ENCODE measurements at regions not wholly inside any gene's neighbourhood (a gene's known extent, or its start where the extent isn't known, plus 50 kb on each side); places are given as distances from the start of the nearest gene placed in this dataset.

DNA sequence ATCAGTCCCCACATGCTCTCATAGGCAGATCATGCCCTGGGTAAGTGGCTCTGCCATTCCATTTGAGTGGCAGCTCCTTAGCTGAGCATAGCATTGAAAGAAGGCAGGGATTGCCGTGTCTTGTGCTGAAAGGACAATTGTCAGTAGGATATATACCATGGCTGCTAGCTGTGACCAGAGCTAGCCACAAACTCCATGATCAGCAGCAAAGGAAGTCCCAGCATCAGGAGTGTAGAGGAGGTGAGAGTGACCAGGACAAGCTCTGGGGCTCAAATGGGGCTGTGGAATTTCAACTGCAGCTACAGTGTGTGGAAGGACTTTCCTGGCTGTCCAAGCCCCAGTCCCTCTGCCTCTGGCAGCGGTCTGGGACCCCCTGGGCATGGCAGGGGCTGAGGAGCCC lies 54.4 kb upstream of the LGALSL start:
- ATAC-seq (replicated peaks) (no peak), DNase-seq (no peak)
- no peaks in the 10 kb centered on the region for H3K36me3 Mint-ChIP-seq (ENCODE audit: insufficient read depth)
- H3K9me3 Mint-ChIP-seq = no peaks in the 10 kb centered on the region
- H3K4me3 Mint-ChIP-seq = no peak overlapping the region
- H3K27me3 Mint-ChIP-seq = peaks cover 20 to 47% of the 10 kb centered on the region in 2 donors
- H3K27ac Mint-ChIP-seq = no peak overlapping the region
- peaks cover 0 to 1% of the 10 kb centered on the region in 2 donors for H3K4me1 Mint-ChIP-seq (ENCODE audit: low read depth in 2 of 2)

DNA sequence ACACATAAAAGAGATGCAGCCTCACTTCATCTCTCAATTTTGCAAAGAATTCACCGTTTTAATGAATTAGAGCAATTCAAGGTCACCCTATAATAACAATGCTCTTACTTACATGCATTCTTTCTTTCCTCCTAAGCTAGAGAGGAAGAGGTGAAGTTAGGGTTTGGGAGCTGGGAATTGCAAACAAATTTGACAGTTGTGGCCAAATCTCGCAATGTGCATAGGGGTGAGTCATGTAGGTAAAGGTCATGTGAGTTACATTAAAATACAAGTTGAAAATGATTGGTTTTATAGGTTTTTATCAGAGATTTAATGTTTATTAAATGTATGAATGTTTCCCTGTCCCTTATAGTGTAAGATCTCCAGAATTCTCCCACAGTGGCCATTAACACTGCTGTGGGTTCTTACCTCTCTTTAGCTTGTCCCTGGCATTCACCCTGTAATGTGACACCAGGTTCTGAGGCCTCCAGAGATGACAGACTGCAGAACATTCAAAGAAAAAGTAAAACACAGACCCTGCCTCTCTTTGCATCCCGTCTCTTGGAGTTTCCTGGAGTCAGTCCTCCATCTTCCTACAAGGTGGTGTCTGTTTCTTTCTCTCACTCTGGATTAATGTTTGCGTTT lies 53.7 kb upstream of the LGALSL start:
- Mint-ChIP-seq H3K36me3 (ENCODE audit: insufficient read depth) (no peaks in the 10 kb centered on the region), H3K4me1 (ENCODE audit: low read depth in 2 of 2) (peaks cover 0 to 1% of the 10 kb centered on the region in 2 donors), H3K27ac (no peak overlapping the region), H3K27me3 (peaks cover 20 to 47% of the 10 kb centered on the region in 2 donors), H3K4me3 (no peak overlapping the region), H3K9me3 (no peaks in the 10 kb centered on the region)
- DNase-seq (no peak), ATAC-seq (replicated peaks) (no peak)

DNA sequence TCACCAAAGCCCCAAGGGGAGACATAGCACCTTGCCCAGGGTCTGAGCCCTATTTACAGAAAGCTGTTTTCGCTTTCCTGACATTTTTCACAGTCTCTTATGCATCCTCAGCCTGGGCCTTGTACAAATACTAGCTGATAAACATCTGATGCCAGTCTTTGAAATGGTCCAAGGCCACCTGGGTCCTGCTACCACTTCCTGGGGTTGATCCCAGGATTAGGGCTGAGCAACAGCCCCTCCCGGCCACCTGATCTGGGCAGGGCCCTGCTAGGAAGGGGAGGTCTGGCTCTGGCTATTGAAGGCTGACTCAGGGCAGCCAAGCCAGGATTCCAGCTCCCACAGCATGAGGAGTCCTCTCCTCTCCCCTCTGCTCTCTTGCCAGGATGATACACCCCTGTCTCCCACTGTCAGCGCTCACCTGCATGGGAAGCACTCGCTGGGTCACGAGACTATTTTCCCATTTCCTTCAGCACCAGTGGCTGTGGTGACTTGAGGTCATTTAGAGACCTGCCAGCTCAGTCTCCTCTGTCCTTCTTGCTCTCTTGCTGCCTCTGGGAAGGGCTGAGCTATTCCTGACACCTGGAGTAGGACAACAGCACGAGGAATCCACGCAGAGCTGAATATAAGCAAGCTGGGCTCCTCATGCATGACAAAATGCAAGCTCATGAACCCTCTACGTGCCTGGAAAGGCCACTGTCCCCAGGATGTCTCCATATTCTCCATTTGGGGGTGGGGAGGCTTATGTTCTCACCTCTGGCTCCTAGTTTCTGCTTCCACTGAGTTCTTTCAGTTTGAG lies 53.0 kb upstream of the LGALSL start:
- DNase-seq (no peak), ATAC-seq (replicated peaks) (no peak)
- Mint-ChIP-seq H3K36me3 (ENCODE audit: insufficient read depth) (no peaks in the 10 kb centered on the region), H3K27me3 (peaks cover 20 to 48% of the 10 kb centered on the region in 2 donors), H3K27ac (no peak overlapping the region), H3K9me3 (no peaks in the 10 kb centered on the region), H3K4me1 (ENCODE audit: low read depth in 2 of 2) (peaks cover 0 to 1% of the 10 kb centered on the region in 2 donors), H3K4me3 (no peak overlapping the region)

DNA sequence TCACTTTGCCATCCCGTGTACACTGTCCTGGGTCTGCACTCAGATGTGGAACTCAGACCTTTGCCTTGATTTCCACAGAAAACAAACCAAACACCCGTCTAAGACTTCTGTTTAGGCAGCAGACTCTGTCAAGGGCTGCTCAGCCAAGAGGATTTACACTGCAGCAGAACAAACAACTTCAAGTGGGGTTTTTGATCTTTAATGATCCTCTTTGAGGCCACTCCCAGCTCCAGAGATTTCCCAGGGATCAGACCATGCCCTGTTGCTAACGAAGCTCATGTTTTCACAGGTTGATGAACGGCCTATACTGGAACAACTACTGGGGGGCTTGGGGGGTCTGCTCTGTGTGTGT lies 52.5 kb upstream of the LGALSL start:
- Mint-ChIP-seq H3K9me3 (no peaks in the 10 kb centered on the region), H3K4me3 (no peak overlapping the region), H3K27me3 (peaks cover 20 to 48% of the 10 kb centered on the region in 2 donors), H3K36me3 (ENCODE audit: insufficient read depth) (no peaks in the 10 kb centered on the region), H3K27ac (no peak overlapping the region), H3K4me1 (ENCODE audit: low read depth in 2 of 2) (peaks cover 0 to 1% of the 10 kb centered on the region in 2 donors)
- ATAC-seq (replicated peaks) = no peak
- no peak for DNase-seq

GRCh38 chr2:64402876-64403275 lies 51.1 kb upstream of the LGALSL start:
- ATAC-seq (replicated peaks) (no peak), DNase-seq (no peak)
- Mint-ChIP-seq H3K4me1 (ENCODE audit: low read depth in 2 of 2) (peaks cover 0 to 1% of the 10 kb centered on the region in 2 donors), H3K36me3 (ENCODE audit: insufficient read depth) (no peaks in the 10 kb centered on the region), H3K9me3 (no peaks in the 10 kb centered on the region), H3K27me3 (peaks cover 20 to 40% of the 10 kb centered on the region in 2 donors), H3K4me3 (no peak overlapping the region), H3K27ac (no peak overlapping the region)

DNA sequence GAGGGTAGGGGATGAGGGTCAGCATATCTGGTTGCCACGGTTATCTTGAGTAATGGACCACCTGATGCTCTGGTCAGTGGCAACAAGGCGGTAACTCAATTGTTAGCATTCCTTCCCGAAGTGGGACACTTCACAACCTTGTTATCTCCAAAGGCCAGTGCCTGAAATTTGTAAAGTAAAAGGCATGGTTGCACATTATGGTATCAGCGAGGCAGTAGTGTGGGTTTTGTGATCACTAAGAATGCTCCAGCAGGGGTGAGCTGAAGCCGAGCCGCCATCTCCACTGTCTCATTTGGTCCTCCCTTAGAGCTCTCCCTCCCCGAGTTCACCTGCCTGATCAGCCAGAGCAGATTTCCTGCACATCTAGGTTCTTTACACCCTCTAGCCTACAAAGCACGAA lies 50.5 kb upstream of the LGALSL start:
- peaks cover 0 to 1% of the 10 kb centered on the region in 2 donors for H3K4me1 Mint-ChIP-seq (ENCODE audit: low read depth in 2 of 2)
- peaks cover 18 to 36% of the 10 kb centered on the region in 2 donors for H3K27me3 Mint-ChIP-seq
- no peaks in the 10 kb centered on the region for H3K36me3 Mint-ChIP-seq (ENCODE audit: insufficient read depth)
- ATAC-seq (replicated peaks) (no peak), DNase-seq (no peak)
- no peak overlapping the region for H3K4me3 Mint-ChIP-seq
- no peaks in the 10 kb centered on the region for H3K9me3 Mint-ChIP-seq
- H3K27ac Mint-ChIP-seq = no peak overlapping the region

- ATAC-seq (replicated peaks) = no peak
- Mint-ChIP-seq H3K36me3 (ENCODE audit: insufficient read depth) (no peaks in the 10 kb centered on the region), H3K4me3 (no peak overlapping the region), H3K27me3 (peaks cover 12 to 28% of the 10 kb centered on the region in 2 donors), H3K4me1 (ENCODE audit: low read depth in 2 of 2) (peaks cover 0 to 1% of the 10 kb centered on the region in 2 donors), H3K9me3 (no peaks in the 10 kb centered on the region), H3K27ac (no peak overlapping the region)
- DNase-seq = no peak
Measured at GRCh38 chr2:64404002-64404731, 49.8 kb upstream of the LGALSL start.
